Vagina (tissue), 2 donors: ENCODE measurements at regions not wholly inside any gene's neighbourhood (a gene's known extent, or its start where the extent isn't known, plus 50 kb on each side); places are given as distances from the start of the nearest gene placed in this dataset.
"Not testable (repeated sequence)": the region's sequence is repeated elsewhere in the genome, so short reads cannot be mapped to it uniquely, and the experiment has no call there.

Experiments
- DNase-seq, 2 donors: peaks; one replicate each; pipeline ENCODE4 v3.0.0-alpha.2; 2017; ENCODE audit errors: extremely low spot score in 2 of 2
- H3K27ac ChIP-seq: fragments of 200-600 bp; sonication (generic); one replicate; pipeline ENCODE4 v1.5.1; 2019
- H3K27me3 ChIP-seq: fragments of 200-600 bp; sonication (generic); one replicate; pipeline ENCODE4 v1.5.1; 2019
- H3K36me3 ChIP-seq, 2 donors: fragments of 200-600 bp; sonication (generic); one replicate each; pipeline ENCODE4 v1.5.1; 2017 to 2019
- H3K4me1 ChIP-seq: fragments of 200-600 bp; sonication (generic); one replicate; pipeline ENCODE4 v1.5.1; 2019
- H3K4me3 ChIP-seq, 2 donors: fragments of 200-600 bp; sonication (generic); 1 replicate in 1 of 2; 2 replicates in 1 of 2; pipeline ENCODE4 v1.5.1; 2016 to 2019
- H3K9me3 ChIP-seq: fragments of 200-600 bp; sonication (generic); one replicate; pipeline ENCODE4 v1.5.1; 2019
- CTCF ChIP-seq, 3 experiments: fragments of 450-650 bp in 2 of 3; fragments of 200-600 bp in 1 of 3; sonication (generic) in 1 of 3; IDR thresholded peaks; one replicate each; pipeline ENCODE4 v1.5.1; 2017 to 2019; ENCODE audit warnings: antibody characterized with exemption in 3 of 3, mild to moderate bottlenecking in 2 of 3, moderate library complexity in 2 of 3
- POLR2A ChIP-seq, 2 donors: fragments of 450-650 bp; IDR thresholded peaks; one replicate each; pipeline ENCODE4 v1.6.1; 2017; ENCODE audit warnings: antibody characterized with exemption in 2 of 2, mild to moderate bottlenecking in 2 of 2, moderate library complexity in 2 of 2
- POLR2AphosphoS5 ChIP-seq, 2 donors: sonication (generic); formaldehyde crosslinking; IDR thresholded peaks; one replicate each; pipeline ENCODE4 v1.9.0; 2017; ENCODE audit warnings: antibody characterized with exemption in 2 of 2, mild to moderate bottlenecking in 2 of 2, low read depth in 1 of 2; ENCODE audit not compliant: insufficient read depth in 1 of 2
- intact Hi-C: fragments of 100-400 bp; cut with DNase I; formaldehyde crosslinking; loops from one replicate; pipeline ENCODE4 v1.15.1; 2023

GRCh38 chr14:88983755-88984154, 159.3 kb downstream of the TTC8 start:
- intact Hi-C loops: no loop called here
- Histone ChIP-seq H3K27me3 (no peaks in the 10 kb centered on the region), H3K4me1 (no peaks in the 10 kb centered on the region), H3K27ac (no peak overlapping the region), H3K9me3 (no peaks in the 10 kb centered on the region), H3K36me3 (no peaks in the 10 kb centered on the region), H3K4me3 (no peak overlapping the region)
- no peak for DNase-seq
- TF ChIP-seq POLR2A (IDR thresholded peaks at IDR 0.05) (no peak), POLR2AphosphoS5 (IDR thresholded peaks at IDR 0.05; ENCODE audit: insufficient read depth in 1 of 2, low read depth in 1 of 2) (no peak), CTCF (IDR thresholded peaks at IDR 0.05) (no peak)

- no peaks in the 10 kb centered on the region for H3K9me3 ChIP-seq
- no peaks in the 10 kb centered on the region for H3K27me3 ChIP-seq
- no peak overlapping the region for H3K4me3 ChIP-seq
- intact Hi-C loops: no loop called here
- no peaks in the 10 kb centered on the region for H3K4me1 ChIP-seq
- DNase-seq: no peak
- no peaks in the 10 kb centered on the region for H3K36me3 ChIP-seq
- TF ChIP-seq POLR2A (IDR thresholded peaks at IDR 0.05) (no peak), CTCF (IDR thresholded peaks at IDR 0.05) (no peak), POLR2AphosphoS5 (IDR thresholded peaks at IDR 0.05; ENCODE audit: insufficient read depth in 1 of 2, low read depth in 1 of 2) (no peak)
- H3K27ac ChIP-seq: no peak overlapping the region
Observed at GRCh38 chr14:88985654-88986053, 161.2 kb downstream of the TTC8 start.

- no peak for TF ChIP-seq POLR2A (IDR thresholded peaks at IDR 0.05)
- TF ChIP-seq CTCF (IDR thresholded peaks at IDR 0.05): no peak
- no peak for TF ChIP-seq POLR2AphosphoS5 (IDR thresholded peaks at IDR 0.05; ENCODE audit: insufficient read depth in 1 of 2, low read depth in 1 of 2)
- intact Hi-C loops: no loop called here
- no peaks in the 10 kb centered on the region for H3K9me3 ChIP-seq
- no peaks in the 10 kb centered on the region for H3K4me1 ChIP-seq
- no peak for DNase-seq
- no peak overlapping the region for H3K4me3 ChIP-seq
- H3K27me3 ChIP-seq: no peaks in the 10 kb centered on the region
- no peaks in the 10 kb centered on the region for H3K36me3 ChIP-seq
- no peak overlapping the region for H3K27ac ChIP-seq
Observed at GRCh38 chr14:88986146-88986841, 161.8 kb downstream of the TTC8 start.

- H3K4me1 ChIP-seq, H3K9me3 ChIP-seq, H3K27me3 ChIP-seq, intact Hi-C loops, DNase-seq, H3K4me3 ChIP-seq, H3K36me3 ChIP-seq, H3K27ac ChIP-seq: not testable (repeated sequence)
Observed at GRCh38 chr14:88986908-88987307, 162.5 kb downstream of the TTC8 start.

- intact Hi-C loops: no loop called here
- TF ChIP-seq POLR2AphosphoS5 (IDR thresholded peaks at IDR 0.05; ENCODE audit: insufficient read depth in 1 of 2, low read depth in 1 of 2) (no peak), POLR2A (IDR thresholded peaks at IDR 0.05) (no peak)
- Histone ChIP-seq H3K4me3 (no peak overlapping the region), H3K36me3 (no peaks in the 10 kb centered on the region), H3K4me1 (no peaks in the 10 kb centered on the region), H3K9me3 (no peaks in the 10 kb centered on the region), H3K27ac (no peak overlapping the region), H3K27me3 (no peaks in the 10 kb centered on the region)
- DNase-seq: no peak
Observed at GRCh38 chr14:88987516-88987915, 163.1 kb downstream of the TTC8 start.

GRCh38 chr14:88989911-88990310, 165.5 kb downstream of the TTC8 start:
- H3K27ac ChIP-seq: no peak overlapping the region
- no peak overlapping the region for H3K4me3 ChIP-seq
- H3K4me1 ChIP-seq: no peaks in the 10 kb centered on the region
- H3K36me3 ChIP-seq: no peaks in the 10 kb centered on the region
- DNase-seq: no peak
- TF ChIP-seq POLR2A (IDR thresholded peaks at IDR 0.05) (no peak), CTCF (IDR thresholded peaks at IDR 0.05) (no peak), POLR2AphosphoS5 (IDR thresholded peaks at IDR 0.05; ENCODE audit: insufficient read depth in 1 of 2, low read depth in 1 of 2) (no peak)
- no peaks in the 10 kb centered on the region for H3K27me3 ChIP-seq
- intact Hi-C loops: no loop called here
- no peaks in the 10 kb centered on the region for H3K9me3 ChIP-seq
